ENCODE measurements at regions not wholly inside any gene's neighbourhood (a gene's known extent, or its start where the extent isn't known, plus 50 kb on each side); places are given as distances from the start of the nearest gene placed in this dataset.
"Not testable (repeated sequence)": the region's sequence is repeated elsewhere in the genome, so short reads cannot be mapped to it uniquely, and the experiment has no call there.

GRCh38 chr17:445839-446238 lies 93.2 kb upstream of the RPH3AL start, which contains the start of gene RFLNB:
TSS of gene RFLNB (minus strand) at chr17:445939.
- DNase-seq (ENCODE audit: extremely low read depth in 1 of 2, low read depth in 1 of 2) = not testable (repeated sequence)

DNA sequence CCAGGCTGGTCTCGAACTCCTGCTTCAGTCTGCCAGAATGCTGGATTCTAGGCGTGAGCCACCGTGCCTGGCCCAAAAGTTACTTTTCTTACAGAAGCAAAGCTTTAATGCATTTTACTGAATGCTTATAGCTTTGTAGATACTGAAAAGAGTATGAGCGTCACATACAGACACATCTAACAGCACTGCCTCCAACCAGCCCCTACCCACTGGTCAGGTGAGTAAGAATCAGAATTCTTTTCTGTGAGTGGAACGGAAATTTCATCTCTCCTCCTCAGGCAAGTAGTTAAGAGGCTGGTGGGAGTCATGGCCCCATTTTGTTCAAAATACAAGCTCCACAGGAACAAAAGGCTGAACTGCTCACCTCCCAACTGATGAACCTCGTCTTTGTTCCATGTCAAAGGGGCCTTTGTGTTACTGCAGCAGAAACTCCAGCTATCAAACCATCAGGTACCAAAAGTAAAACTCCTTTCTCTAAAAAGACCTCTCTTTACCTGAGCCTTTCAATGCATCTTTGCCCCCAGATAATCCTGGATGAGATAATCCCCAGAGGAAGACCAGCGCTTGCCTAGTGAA lies 92.4 kb upstream of the RPH3AL start:
- no peak for DNase-seq (ENCODE audit: extremely low read depth in 1 of 2, low read depth in 1 of 2)

DNA sequence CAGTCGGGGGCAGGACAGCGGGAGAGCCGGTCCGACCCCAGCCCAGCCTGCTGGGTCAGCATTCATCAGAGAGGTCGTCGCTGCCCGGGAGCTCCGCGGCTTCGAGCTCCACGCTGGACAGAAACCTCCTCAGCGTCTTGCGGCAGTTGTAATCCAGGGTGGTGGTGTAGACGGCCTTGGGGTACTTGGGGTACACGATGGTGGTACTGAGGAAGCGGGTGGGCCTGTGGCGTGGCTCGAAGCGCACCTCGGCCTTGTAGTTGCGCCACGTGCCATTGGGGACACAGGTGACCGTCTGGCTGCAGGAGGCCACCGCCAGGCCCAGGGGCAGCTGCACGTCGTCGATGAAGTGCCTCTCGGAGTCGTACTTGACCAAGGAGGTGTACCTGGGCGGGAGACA lies 90.5 kb upstream of the RPH3AL start:
- DNase-seq (ENCODE audit: extremely low read depth in 1 of 2, low read depth in 1 of 2) = no peak

- no peak for DNase-seq (ENCODE audit: extremely low read depth in 1 of 2, low read depth in 1 of 2)
Observed at GRCh38 chr17:441155-441950, 88.7 kb upstream of the RPH3AL start.

DNA sequence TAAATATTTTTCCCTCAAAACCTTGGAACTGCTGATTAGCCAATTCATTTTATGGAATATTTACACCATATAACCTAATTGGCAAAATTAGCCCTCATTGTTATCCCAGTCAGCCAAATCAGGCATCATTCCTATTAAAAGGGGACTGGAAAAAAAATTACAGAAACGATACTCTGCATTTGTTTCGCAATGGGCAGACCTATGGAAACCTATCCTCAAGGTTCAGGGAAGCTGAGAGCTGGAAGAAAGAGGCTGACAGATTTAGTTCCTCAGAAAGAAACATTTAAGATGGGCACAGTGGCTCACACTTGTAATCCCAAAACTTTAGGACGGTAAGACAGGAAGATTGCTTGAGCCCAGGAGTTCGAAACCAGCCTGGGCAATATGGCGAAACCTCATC lies 85.6 kb upstream of the RPH3AL start:
- DNase-seq (ENCODE audit: extremely low read depth in 1 of 2, low read depth in 1 of 2) = no peak

DNA sequence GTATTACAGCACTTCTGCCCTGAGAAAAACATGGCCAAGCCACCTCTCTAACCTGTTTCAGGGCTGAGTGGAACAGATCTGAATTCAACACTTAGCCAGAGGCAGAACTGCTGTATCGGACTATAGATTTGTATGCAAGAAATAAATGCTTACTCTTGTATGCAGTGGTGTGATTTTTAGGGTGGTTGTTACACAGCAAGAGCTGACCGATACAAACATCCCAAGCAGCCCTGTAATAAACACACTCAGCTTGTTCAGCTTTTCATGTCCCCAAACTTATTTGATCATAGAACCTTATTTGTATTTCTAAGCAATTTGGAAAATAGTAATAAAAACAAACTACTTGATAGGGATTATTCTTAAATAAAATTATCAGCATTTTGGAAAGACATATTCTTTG lies 84.9 kb upstream of the RPH3AL start:
- no peak for DNase-seq (ENCODE audit: extremely low read depth in 1 of 2, low read depth in 1 of 2)

DNA sequence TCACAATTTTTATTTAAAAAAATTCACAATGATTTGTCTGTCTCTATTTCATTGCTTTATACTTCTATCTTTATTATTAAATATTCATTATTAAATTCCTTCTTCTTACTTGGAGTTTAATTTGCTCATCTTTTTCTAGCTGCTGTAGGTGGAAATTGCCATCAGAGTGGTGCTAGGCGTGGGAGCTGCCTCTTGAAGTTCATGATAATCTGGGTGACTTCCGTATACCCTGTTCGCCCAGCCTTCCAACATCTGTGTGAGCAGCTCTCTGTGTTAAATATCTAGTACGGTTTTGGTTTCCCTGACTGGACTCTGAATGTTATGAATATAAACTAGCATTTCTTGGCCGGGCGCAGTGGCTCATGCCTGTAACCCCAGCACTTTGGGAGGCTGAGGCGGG lies 84.0 kb upstream of the RPH3AL start:
- DNase-seq (ENCODE audit: extremely low read depth in 1 of 2, low read depth in 1 of 2) = no peak

DNA sequence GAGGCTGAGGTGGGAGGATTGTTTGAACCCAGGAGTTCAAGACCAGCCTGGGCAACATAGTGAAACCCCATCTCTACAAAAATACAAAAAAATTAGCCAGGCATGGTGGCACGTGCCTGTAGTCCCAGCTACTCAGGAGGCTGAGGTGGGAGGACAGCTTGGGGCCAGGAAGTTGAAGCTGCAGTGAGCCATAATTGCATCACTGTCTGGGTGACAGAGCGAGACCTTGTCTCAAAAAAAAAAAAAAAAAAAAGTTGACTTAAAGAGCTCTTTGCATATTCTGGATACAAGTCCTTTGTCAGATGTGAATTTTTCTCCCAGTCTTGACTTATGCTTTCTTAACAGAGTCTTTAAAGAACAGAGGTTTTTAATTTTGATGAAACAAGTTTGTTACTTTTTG lies 79.9 kb upstream of the RPH3AL start:
- not testable (repeated sequence) for DNase-seq (ENCODE audit: extremely low read depth in 1 of 2, low read depth in 1 of 2)

- no peak for DNase-seq (ENCODE audit: extremely low read depth in 1 of 2, low read depth in 1 of 2)
Observed at GRCh38 chr17:431494-431893, 78.9 kb upstream of the RPH3AL start.

DNA sequence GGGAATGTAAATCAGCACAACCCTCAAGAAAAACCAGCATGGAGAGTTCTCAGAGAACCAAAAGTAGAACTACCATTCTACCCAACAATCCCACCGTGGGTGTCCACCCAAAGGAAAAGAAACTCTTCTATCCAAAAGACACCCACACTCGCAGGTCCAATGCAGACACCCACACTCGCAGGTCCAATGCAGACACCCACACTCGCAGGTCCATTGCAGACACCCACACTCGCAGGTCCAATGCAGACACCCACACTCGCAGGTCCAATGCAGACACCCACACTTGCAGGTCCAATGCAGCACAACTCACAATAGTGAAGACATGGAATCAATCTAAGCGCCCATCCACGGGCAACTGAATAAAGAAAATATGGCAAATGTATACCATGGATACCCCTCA lies 77.0 kb upstream of the RPH3AL start:
- no peak for DNase-seq (ENCODE audit: extremely low read depth in 1 of 2, low read depth in 1 of 2)

DNA sequence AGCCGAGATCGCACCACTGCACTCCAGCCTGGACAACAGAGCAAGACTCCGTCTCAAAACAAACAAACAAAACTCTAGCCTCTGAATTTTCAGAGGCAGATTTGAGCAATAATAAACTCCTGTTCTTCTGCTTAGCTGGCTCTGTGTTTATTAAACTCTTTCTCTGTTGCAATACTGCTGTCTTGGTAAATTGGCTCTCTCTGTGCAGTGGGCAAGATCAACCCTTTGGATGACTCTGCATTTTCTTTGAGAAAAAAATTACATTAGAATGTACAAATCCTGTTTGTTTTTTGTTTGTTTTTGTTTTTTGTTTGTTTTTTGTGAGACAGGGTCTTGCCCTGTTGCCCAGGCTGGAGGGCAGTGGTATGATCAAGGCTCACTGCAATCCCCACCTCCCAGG lies 75.8 kb upstream of the RPH3AL start:
- DNase-seq (ENCODE audit: extremely low read depth in 1 of 2, low read depth in 1 of 2) = no peak

DNA sequence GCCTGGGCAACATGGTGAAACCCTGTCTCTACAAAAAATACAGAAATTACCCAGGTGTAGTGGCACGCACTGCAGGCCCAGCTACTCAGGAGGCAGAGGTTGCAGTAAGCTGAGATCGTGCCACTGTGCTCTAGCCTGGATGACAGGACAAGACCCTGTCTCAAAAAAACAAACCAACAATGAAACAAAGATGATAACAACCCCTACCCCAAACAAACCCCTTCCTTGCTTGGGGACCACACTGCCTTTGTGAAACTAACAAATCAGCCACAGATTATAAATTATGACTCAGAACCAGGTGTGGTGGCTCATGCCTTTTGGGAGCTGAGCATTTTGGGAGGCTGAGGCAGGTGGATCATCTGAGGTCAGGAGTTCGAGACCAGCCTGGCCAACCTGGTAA lies 75.3 kb upstream of the RPH3AL start:
- DNase-seq (ENCODE audit: extremely low read depth in 1 of 2, low read depth in 1 of 2) = no peak

GRCh38 chr17:427327-427726 lies 74.7 kb upstream of the RPH3AL start:
- DNase-seq (ENCODE audit: extremely low read depth in 1 of 2, low read depth in 1 of 2) = no peak

DNA sequence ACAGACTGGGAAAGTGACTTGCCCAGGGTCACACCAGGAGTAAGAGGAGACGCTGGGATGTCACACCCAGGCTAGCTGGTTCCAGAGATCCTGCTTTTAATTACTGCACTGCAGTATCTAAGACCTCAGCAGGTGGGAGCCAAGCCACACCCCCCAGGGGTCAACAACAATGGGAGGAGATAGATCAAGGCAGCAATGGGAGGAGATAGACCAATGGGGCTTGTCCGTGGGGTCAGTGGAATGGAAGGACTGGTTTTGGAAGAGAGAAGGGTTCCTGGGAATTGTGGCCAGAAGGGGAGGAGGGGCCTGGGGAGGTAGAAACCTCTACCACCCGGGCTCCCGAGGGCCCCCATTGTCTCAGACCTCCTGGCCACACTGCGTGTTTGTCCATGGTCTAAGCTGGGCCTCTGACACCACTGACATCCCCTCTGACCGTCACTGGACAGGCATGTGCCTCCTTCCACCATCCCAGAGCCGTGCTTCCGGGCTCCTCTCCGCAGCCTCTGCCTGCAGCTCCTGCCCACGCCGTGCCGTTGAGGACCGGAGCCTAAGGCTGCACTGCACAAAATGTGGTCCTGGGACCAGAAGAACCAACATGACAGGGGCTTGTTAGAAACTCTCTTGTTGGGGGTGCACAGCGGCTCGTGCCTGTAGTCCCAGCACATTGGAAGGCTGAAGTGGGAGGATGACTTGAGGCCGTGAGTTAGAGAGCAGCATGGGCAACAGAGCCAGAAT lies 69.8 kb upstream of the RPH3AL start:
- DNase-seq (ENCODE audit: extremely low read depth in 1 of 2, low read depth in 1 of 2) = no peak

- DNase-seq (ENCODE audit: extremely low read depth in 1 of 2, low read depth in 1 of 2) = no peak
Observed at GRCh38 chr17:420479-421175, 68.0 kb upstream of the RPH3AL start.

DNA sequence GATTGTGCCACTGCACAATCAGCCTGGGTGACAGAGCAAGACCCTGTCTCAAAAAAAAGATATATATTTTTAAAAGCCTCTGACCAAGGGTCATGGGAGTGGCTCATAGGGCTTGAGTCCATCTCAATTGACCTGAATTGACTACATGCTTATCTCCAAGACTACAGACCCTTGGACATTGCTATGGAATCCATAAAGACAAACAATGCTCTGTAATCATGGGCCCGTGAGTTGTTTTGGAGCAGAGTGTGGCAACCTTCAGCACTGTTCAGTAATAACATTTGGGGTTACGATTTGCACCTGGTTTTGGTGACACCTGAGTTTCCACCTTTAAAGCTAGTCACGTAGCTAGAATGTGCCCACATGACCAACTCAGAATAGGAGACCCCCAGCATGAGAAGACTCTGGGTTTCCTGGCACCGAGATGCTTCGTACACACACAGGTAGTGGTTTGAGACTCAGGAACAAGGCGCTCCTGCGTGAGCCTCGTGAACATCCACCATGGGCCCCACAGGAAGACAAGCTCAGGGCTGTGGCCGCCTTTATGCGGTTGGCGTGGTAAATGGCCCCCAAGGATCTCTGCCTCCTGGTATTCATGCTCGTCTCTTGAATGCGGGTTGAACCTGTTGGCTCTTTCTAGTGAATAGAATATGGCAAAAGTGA lies 66.6 kb upstream of the RPH3AL start:
- no peak for DNase-seq (ENCODE audit: extremely low read depth in 1 of 2, low read depth in 1 of 2)

DNA sequence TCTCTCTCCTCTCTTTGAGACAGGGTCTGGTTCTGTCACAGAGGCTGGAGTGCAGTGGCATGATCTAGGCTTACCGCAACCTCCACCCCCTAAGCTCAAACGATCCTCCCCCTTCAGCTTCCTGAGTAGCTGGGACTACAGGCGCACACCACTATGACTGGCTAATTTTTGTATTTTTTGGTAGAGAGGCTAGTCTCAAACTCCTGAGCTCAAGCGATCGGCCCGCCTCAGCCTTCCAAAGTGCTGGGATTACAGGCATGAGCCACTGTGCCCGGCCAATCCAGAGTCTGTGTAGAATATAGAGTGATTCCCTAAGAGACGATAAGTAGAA lies 65.8 kb upstream of the RPH3AL start:
- DNase-seq (ENCODE audit: extremely low read depth in 1 of 2, low read depth in 1 of 2) = no peak

DNA sequence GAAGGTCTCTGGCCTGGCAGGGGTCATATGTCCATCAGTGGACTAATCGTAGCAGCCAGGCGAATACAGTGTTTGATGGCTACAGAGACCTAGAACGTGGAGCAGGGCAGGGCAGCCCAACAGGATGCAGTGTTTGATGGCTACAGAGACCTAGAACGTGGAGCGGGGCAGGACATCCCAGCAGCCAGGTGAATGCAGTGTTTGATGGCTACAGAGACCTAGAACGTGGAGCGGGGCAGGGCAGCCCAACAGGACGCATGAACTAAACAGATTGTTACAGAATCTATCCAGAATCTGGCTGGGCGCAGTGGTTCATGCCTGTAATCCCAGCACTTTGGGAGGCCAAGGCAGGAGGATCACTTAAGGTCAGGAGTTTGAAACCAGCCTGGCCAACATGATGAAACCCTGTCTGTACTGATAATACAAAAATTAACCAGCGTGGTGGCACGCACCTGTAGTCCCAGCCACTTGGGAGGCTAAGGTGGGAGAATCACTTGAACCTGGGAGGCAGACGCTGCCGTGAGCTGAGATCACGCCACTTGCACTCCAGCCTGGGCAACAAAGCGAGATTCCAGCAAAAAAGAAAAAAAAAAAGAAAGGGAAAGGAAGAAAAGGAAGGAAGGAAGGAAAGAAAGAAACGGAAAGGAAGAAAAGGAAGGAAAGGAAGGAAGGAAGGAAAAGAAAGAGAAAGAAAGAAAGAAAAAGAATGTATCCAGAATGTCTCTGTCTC lies 65.2 kb upstream of the RPH3AL start:
- DNase-seq (ENCODE audit: extremely low read depth in 1 of 2, low read depth in 1 of 2) = no peak

- DNase-seq (ENCODE audit: extremely low read depth in 1 of 2, low read depth in 1 of 2) = no peak
Observed at GRCh38 chr17:416293-417206, 63.9 kb upstream of the RPH3AL start.
